Stimulated activated CD8-positive, alpha-beta memory T cell treated with anti-CD3 and anti-CD28 coated beads, Interleukin-2, amount 100 ng/mL, for 1 hour (primary cell): ENCODE measurements at regions not wholly inside any gene's neighbourhood (a gene's known extent, or its start where the extent isn't known, plus 50 kb on each side); places are given as distances from the start of the nearest gene placed in this dataset.

Source experiments
- DNase-seq, 2 donors: peaks; one replicate each; pipeline ENCODE4 v3.0.0-alpha.2; 2020; ENCODE audit warnings: low read depth in 2 of 2

DNA sequence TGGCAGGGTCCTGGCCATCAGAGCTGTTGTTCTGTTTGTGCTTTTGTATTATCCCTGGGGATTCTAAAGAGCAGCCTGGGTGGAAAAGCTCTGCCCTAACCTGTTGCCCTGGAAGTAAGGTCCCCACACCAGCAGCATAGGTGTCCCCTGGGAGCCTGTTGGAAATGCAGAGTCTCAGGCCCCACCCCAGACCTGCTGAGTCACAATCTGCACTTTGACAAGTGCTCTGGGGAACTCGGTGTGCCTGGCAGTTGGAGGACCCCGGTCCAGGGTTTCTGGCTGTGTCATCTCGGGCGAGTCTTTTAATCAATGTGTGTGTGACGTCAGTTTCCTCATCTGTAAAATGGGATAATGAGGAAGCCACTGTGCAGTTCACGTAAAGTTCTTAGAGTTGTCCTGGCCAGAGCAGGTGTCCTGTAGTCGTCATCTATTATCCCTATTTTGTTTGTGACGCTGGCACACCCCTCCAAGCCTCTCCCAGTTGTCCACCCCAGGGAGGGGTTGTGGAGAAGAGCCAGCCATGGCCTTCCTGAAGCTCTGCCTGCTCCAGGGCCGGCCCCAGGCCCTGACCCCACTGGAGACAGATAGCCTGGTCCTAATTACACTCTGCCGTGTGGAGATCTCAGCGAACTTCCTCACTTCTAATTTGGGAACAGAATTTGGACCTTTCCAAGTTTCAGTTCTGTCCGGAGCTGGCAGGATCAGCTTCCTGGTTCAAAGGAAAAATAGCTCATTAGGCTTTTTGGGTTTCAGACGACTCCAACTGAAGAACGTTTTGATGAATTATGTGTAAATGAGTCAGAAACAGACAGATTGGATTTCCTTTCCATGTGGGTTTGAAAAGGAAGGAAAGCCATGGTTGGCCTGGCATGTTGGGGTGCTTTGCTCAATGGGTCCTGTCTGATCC lies 295.7 kb upstream of the FOXF1 start:
- no peak for DNase-seq

DNA sequence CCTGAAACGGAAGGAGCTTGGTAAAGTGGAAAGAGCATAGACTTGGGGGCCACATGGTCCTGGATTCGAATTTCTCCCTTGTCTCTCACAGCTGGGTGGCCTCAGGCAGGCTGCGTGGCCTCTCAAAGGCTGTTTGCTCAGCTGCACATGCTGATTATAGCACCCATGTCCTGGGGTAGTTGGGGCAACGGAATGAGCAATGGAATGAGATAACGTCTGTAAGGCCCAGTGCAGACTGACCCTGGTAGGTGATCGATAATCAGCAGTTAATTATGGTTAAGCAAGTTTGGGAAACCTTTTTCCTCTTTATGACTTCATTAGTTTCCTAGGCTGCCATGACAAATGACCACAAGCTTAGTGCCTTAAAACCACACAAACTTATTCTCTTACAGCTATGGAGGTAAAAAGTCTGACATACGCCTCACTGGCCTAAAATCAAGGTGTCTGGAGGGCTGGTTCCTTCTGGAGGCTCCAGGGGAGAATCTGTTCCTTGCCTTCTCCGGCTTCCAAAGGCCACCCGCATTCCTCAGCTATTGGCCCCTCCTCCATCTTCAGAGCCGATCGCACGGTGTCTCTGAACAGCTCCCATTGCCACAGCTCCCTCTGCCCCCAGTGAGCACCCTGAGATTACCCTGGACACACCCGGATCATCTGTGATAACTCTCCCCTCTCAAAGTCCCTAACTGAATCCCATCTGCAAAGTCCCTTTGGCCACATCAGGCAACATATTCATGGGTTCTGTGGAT lies 294.9 kb upstream of the FOXF1 start:
- no peak for DNase-seq

DNA sequence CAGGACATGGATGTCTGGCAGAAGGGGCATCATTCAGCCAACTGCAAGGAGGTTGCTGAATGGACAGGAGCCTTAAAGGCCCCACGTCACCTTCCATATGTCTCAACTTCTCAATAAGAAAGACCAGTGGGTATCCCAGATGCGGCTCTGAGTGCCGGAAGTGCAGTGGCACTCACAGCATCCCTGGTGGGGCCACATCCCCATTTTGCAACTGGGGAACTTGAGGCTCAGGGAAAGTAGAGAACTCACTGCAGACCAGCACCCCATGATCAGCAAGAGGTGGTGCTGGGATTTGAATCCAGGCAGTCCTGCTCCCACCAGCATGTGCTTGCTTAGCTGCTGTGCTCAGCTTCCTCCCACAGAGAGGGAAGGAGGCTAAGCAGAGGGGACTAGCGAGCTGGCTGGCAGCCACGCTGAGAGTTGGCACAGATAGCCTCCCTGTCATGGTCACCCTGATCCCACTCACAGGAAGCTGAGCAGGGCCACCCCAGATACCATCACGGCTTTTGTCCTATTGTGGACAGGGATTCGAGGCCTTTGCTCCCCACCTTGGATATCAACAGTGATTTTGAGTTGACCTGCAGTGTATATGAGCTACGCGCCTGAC lies 294.2 kb upstream of the FOXF1 start:
- no peak for DNase-seq

DNA sequence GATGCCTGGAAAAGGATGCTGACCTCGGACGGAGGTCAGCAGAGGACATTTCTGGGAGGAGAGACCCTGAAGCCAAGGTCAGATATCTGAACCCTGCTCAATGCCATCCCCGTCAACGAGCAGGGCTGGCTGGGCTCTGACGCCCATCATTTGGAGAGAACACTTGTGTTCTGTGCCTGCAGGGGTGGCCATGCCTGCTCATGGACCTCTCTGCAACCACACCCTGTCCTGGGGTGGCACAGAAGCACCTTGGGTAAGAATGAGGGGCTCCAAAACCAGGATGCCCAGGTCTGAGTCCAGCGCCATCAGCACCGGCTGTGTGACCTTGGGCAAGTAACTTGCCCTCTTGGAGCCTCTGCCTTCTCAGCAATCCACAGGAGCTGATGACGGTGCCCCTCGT lies 293.7 kb upstream of the FOXF1 start:
- no peak for DNase-seq

DNA sequence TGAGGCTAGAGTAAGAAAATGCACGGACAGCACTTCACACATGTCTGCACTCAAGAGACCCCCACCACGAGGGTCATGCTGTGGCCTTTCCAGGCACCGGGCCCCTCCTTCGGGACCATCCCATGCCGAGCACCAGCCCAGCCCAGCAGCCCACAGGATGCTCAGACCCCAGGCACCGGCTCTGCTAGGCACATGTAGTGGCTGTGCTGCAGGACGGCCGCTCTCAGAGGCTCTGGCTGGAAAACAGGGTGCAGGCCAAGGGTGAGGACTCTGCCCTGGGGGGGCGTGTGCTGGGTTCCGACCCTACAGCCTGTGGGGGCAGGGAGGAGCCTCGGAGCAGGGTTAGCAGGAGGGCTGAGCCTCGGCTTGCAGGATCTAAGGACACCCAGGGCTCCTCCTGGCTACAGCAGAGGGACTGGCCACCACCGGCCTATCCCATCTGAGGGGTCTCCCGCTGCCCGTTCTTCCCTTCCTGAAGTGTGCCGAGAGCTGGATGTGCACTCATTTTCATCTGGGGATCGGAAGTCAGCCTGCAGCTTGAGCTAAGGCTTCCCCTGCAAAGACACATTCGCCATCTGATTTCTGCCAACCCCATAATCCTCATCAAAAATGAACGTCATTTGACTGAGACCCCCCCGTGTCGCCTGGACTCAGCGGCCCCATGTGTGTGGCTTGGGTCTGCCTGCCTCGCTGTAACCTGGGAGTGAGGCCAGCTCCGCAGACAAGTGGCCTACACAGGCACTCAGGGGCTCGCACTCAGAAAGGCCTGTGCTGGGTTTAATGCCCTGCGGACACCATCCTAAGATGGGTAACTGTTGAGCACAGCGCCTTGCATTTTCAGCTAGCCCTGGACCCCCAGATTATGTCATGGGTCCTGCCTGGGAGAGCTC lies 293.1 kb upstream of the FOXF1 start:
- DNase-seq: no peak

DNA sequence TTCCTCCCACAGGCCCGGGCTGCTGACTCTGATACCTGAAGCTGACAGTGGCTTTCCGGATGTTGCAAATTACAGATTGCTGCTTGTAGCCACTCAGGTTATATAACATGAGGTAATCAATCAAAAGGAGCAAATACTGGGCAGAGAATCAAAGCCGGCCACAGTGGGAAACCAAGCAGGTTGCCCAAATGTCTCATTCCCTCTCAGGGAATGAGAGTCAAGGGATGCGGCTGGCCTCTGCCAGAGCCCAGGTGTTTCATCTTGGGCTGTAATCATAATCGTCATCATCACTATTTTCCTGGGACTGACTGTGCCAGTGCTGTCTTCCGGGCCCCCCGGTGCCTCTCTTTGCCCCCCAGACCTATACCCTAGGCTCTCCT lies 292.4 kb upstream of the FOXF1 start:
- no peak for DNase-seq

DNA sequence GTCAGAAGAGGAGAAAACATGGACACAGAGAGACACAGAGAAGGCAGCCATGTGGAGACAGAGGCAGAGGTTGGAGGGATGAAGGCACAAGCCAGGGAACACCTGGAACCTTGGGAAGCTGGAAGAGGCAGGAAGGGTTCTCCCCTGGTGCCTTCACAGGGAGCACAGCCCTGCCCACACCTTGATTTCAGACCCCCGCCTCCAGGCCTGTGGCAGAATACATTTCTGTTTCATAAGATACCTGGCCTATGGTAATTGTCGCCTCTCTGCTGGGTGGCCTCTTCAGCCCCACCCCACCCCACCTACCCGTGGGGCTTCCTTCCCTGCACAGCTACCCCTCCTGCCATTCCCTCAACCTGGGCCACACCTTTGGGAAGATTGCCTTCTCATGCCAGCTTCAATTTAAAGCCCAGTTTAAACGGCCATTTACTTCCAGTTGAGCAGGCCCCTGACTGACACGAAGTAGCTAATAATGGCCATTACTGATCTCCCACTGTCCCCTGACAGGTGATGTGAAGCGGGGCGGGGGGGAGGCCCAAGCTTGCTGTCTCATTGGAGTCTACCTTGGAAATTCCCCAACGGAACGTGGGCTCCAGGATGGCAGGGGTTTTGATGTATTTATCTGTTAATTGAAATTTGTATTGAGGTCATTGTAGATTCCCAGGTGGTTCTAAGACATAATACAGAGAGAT lies 291.7 kb upstream of the FOXF1 start:
- no peak for DNase-seq

DNA sequence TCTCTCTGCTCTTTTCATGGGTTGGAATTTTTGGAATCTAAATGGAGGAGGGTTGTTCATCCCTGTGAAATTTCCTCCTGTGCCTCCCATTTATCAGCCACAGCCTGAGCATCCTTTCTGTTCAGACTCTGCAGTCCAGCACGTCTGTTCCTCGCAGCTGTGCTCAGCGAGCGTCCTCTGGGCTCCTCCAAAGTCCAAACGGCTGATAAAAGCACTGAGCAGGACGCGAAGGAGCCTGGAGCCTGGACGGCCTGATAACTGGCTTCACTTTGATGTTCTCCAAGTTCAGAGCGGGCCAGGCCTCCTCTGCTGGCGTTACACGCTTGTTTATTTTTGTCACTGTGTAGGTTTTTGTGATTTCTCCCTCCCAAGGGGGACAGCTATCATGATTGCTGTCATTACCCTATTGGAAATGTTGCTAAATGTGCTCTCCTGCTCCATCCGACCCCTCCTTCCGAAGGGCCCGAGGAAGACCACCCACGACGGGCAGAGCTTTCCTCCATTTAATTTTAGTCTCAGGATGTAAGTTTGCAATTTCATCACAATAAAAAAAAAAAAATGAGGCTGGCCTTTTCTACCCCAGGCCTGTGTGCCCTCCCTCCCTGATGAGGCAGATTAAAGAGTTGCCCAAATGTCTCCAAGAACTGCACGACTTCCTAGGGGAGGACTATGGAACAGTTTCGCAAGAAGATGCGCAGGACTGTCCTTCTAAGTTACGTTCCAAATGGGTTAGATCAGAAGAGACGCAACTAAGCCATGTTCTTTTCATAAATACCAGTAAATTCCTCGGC lies 290.5 kb upstream of the FOXF1 start:
- no peak for DNase-seq

DNA sequence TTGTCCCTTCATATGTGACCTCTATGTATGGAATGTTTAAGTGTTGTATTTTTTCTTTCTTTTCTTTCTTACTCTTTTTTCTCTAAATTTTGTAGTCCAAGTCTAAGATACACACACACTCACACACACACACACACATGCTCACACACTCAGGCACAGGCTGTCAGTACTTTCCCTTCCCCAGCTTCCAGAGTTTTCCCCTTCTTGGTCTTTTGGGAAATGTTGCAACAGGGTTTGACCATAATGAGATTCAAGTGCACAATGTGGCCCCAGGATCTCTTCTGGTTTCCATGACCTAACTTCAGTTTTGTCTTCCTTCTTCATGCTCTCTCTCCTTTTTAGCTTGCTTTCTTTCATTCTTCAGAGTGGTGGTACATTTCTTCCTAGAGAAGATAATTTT lies 289.8 kb upstream of the FOXF1 start:
- no peak for DNase-seq

DNA sequence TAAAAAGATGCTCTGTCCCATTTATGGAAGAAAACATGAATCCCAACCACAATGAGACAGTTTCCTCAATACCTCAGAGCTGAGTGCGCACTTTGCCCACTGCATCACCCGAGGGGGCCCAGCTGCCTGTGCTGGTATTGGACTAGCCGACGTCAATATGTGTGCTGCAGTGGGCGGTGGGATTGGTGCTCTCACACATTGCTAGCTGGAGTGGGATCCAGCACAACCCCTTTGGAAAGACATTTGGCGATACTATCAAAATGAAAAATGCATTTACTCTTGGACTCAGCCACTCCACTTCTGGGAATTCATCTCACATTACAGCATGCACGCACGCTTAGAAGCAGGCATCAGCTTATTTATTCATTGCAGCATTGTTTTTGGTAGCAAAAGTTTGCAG lies 289.2 kb upstream of the FOXF1 start:
- no peak for DNase-seq

DNA sequence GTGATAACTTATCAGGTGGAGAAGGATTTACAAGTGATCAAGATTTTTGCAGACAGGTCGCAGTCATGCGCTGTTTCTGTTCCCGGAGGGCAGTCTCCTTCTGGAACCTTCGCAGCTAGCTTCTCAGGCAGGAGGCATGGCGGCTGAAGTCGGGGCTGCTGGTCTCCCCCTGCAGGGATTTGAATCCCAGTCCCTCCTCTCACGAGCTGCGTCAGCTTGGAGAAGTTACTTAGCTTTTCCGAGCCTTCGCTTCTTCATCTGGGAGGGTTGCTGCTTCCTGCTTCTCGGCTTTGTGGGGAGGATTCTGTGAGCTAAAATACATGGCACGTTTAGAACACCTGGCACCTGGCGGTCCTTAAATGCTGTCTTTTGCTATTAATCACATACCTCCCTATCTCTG lies 287.8 kb upstream of the FOXF1 start:
- no peak for DNase-seq

DNA sequence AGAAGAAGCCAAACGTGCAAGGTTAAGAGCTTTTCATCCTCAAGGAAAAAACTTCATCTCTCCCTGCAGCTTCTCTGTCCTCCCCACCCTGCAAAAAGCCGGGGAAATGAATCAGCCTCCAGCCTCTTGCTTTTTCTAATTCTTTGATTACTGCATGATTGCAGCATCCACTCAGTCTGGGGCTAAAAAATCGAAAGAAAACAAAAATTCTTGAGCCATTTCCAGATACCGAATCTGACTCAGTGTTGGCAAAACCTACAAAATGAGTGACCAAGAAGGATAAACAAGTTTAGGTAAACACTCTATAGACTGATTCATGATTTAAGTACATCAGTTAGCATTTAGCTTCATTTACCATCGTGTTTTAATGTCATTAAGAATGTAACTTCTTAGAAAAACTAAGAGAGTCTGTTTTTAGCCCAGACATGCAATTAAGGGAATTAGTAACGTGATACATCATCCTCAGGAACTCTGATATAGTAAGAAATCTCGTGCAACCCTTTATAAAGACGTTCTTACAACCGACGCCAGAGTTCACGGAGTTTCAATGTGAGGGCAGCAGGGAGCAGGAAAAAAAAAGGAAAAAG lies 287.3 kb upstream of the FOXF1 start:
- DNase-seq: no peak

DNA sequence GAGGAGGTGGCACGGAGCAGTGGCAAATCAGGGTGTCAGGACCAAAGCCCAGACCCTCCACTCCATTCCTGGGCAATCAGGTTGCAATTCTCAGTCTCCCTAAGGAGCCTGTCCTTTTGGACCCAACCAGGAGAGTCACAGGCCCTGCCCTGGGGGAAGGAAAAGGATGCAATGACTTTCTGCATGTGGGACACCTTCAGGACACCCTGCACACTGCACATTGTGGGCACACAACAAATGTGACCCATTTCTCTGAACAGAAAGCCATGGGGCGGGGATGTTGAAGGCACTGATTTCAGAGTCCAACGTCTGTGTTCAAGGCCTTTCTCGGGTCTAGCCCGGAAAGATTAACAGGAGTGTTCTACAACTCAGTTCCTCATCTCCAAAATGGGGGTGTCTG lies 286.2 kb upstream of the FOXF1 start:
- no peak for DNase-seq

DNA sequence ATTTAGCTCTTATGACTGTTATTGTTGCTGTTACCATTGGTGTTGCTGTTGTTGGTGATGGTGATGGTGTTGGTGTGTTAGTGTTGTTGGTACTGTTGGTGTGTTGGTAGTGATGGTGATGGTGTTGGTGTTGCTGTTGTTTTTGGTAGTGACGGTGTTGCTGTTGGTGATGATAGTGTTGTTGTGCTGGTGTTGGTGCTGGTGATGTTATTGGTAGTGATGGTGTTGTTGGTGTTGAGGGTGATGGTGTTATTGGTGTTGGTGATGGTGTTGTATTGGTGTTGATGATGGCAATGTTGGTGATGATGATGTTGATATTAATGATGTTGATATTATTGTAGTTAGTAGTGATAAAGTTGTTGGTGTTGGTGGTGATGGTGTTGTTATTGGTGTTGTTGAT lies 285.7 kb upstream of the FOXF1 start:
- DNase-seq: no peak

DNA sequence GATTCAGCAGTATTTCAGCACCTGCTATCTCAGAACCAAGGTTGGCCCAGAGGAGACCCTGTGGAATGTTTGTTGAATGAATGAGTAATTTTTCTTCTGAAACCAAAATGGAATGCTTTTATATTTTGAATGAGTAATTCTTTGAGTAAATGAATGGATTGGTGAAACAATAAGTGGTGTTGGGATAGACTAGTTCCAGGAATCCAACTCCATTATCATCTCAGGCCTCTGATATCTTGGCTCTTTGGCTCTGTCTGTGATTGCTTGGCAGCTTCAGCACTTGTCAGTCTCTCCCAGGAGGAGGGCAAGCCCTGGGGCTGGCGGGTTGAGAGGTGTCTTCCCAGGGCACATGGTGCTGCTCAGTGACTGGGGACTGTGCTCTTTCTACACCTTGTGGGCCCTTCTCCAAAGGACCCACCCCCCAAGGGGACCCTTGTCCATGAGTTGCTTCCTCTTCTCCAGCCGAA lies 284.4 kb upstream of the FOXF1 start:
- no peak for DNase-seq

DNA sequence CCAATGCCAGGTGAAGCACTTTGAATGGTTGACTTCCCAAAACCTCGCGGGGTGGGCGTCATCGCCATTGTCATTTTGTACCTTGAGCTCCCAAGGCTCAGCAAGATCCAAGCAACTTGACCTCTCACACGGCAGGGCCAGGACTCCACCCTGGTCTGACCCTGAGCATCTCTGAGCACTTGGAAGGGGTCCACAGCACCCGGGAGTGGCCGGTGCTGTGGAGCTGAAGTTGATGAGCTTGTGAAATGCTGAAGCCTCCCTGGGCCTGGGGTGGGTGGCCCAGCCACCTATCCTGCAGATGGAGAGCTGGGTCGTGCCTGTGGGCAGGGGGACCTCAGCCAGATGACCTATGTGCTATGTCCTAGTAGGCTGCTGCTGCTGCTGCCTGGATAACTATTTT lies 283.3 kb upstream of the FOXF1 start:
- no peak for DNase-seq

DNA sequence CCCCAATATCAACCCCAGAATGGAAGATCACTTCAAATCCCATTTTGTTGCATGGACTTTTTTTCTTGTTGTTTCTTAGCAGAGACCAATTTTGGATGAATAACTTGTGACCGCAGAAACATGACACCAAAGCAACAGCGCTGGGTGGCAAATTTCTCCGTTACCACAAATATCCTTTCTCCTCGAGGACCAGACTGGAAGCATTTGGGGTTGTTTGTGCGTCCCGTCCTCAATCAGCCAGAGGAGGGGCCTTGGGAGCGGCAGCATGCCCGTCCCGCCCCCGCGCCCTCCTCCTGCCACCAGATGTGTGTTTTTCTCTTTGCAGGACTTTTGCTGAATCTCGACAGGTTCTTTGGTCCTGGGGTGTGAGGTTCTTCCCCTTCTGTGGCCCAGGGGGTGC lies 282.5 kb upstream of the FOXF1 start:
- DNase-seq: no peak

DNA sequence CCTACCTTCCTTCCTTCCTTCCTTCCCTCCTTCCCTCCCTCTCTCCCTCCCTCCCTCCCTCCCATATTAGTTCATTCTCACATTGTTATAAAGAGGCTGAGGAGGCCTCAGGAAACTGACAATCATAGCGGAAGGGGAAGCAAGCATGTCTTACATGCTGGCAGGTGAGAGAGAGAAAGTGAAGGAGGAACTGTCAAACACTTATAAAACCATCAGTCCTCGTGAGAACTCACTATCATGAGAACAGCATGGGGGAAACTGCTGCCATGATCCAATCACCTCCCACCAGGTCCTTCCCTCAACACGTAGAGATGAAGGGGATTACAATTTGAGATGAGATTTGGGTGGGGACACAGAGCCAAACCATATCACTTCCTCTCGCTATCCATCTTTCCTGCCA lies 281.6 kb upstream of the FOXF1 start:
- DNase-seq: no peak

DNA sequence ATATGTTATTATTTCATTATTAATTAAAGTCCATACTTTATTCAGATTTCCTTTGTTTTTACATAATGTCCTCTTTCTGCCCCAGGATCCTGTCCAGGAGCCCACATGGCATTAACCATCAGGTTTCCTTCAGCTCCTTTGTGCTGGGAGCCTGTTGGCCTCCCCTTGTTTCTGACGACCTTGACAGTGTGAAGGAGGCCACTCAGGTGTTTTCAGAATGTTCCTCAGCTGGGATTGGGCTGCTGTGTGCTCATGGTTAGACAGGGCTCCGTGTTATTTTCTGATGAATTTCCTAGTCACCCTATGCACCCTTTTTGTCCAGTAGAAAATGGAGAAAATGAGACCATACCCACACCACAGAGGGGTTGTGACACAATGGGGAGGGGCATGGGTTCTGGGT lies 281.0 kb upstream of the FOXF1 start:
- no peak for DNase-seq
